Right lobe of liver (tissue), 6 donors: ENCODE measurements at regions not wholly inside any gene's neighbourhood (a gene's known extent, or its start where the extent isn't known, plus 50 kb on each side); places are given as distances from the start of the nearest gene placed in this dataset.

Experiments used
- ATAC-seq, 4 donors: fragments of 200-7000 bp; cut with Tn5 transposase; one replicate each; pipeline ENCODE4 v1.9.1; 2020; ENCODE audit warnings: mild to moderate bottlenecking in 4 of 4, moderate library complexity in 4 of 4
- DNase-seq, 3 donors: peaks; one replicate each; pipeline ENCODE4 v3.0.0-alpha.2; 2020
- H3K27ac ChIP-seq, 3 donors: fragments of 200-600 bp; one replicate each; pipeline ENCODE4 v1.8.0; 2022
- H3K27me3 ChIP-seq, 2 donors: fragments of 200-600 bp; one replicate each; pipeline ENCODE4 v1.8.0; 2022
- H3K36me3 ChIP-seq, 4 donors: fragments of 200-600 bp; sonication (generic) in 1 of 4; one replicate each; pipeline versions ENCODE4 v1.5.1 to v1.8.0; 2017 to 2022; ENCODE audit warnings: control low read depth in 1 of 4
- H3K4me1 ChIP-seq, 4 donors: fragments of 200-600 bp; sonication (generic) in 1 of 4; one replicate each; pipeline versions ENCODE4 v1.5.1 to v1.8.0; 2017 to 2022; ENCODE audit warnings: control low read depth in 1 of 4
- H3K4me3 ChIP-seq, 3 donors: fragments of 200-600 bp; one replicate each; pipeline ENCODE4 v1.8.0; 2022
- H3K9me3 ChIP-seq, 4 donors: fragments of 200-600 bp; sonication (generic) in 1 of 4; one replicate each; pipeline versions ENCODE4 v1.5.1 to v1.8.0; 2017 to 2022; ENCODE audit warnings: control low read depth in 1 of 4
- POLR2A ChIP-seq: fragments of 450-650 bp; IDR thresholded peaks from one replicate; pipeline ENCODE4 v1.6.1; 2017; ENCODE audit warnings: antibody characterized with exemption, mild to moderate bottlenecking
- WGBS: methylation state at CpG from one replicate; pipeline ENCODE4 v1.1.6; 2018; ENCODE audit warnings: low coverage, low lambda C conversion rate; ENCODE audit not compliant: insufficient coverage; ENCODE audit errors: missing lambda C conversion rate; 5-methylcytosine and 5-hydroxymethylcytosine counted together
- intact Hi-C, 2 donors: fragments of 100-400 bp; cut with DNase I; formaldehyde crosslinking; loops; one replicate each; pipeline versions ENCODE4 v1.11.2 to v1.14.1; 2022
- TF ChIP-seq, protein P1 (sequence below), 4 donors: fragments of 200-600 bp in 3 of 4; fragments of 450-650 bp in 1 of 4; IDR thresholded peaks; one replicate each; pipeline versions ENCODE4 v1.5.1 to v1.8.0; 2016 to 2022; ENCODE audit warnings: antibody characterized with exemption in 4 of 4, mild to moderate bottlenecking in 2 of 4
- donor health status: DM: no; HTN: yes; CAD: no.
- donor health status: DM: no; HTN: no; CAD: no.
- donor health status: DM: no; HTN: no; CAD: no.
- donor health status: DM: no; HTN: yes; CAD: no.
- donor health status: DM: no; HTN: yes; CAD: no.

DNA sequence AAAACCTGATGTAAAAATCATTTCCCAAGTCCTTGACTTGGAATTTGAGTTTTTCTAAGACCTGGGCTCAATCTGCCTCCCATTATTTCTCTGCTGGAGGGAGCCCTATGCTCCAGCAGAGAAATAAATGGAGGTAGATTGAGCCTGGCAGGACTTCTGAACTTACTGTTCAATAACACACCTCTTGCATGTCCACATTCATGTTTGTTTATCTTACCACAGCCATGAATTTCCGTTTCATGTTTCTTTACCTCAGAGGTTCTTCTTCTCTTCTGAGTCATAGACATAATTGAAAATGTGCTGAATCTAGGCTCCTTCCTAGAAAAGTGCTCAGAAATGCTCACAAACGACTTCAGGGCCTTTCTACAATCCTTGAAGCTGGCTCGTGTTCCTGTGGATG is 170.8 kb downstream of the PMAIP1 start:
- Histone ChIP-seq H3K27me3 (no peaks in the 10 kb centered on the region), H3K27ac (no peak overlapping the region), H3K9me3 (no peaks in the 10 kb centered on the region), H3K4me1 (no peaks in the 10 kb centered on the region), H3K4me3 (no peak overlapping the region), H3K36me3 (no peaks in the 10 kb centered on the region)
- no peak for TF ChIP-seq POLR2A
- TF ChIP-seq, protein P1, sequence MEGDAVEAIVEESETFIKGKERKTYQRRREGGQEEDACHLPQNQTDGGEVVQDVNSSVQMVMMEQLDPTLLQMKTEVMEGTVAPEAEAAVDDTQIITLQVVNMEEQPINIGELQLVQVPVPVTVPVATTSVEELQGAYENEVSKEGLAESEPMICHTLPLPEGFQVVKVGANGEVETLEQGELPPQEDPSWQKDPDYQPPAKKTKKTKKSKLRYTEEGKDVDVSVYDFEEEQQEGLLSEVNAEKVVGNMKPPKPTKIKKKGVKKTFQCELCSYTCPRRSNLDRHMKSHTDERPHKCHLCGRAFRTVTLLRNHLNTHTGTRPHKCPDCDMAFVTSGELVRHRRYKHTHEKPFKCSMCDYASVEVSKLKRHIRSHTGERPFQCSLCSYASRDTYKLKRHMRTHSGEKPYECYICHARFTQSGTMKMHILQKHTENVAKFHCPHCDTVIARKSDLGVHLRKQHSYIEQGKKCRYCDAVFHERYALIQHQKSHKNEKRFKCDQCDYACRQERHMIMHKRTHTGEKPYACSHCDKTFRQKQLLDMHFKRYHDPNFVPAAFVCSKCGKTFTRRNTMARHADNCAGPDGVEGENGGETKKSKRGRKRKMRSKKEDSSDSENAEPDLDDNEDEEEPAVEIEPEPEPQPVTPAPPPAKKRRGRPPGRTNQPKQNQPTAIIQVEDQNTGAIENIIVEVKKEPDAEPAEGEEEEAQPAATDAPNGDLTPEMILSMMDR (IDR thresholded peaks at IDR 0.05): no peak
- DNase-seq (no peak), ATAC-seq (no peak)
- intact Hi-C loops: no loop called here
- WGBS: 40% methylated on average over 3 of the region's 3 CpGs

DNA sequence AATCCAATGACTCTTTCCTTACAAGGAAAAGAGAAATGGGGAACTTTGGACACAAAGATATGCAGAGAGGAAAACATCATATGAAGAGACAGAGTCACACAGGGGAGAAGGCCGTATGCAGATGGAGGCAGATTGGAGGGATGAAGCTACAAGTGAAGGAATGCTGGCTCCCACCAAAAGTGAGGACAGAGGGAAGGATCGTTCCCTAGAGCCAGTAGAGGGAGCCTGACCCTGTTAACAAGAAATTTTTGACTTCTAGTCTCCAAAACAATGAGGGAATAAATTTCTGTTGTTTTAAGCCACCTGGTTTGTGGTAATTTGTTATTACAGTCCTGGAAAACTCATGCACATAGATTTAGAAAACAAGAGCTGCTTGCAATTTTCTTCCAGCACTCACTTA is 169.3 kb downstream of the PMAIP1 start:
- no peak for ATAC-seq
- DNase-seq: no peak
- Histone ChIP-seq H3K27ac (no peak overlapping the region), H3K4me3 (no peak overlapping the region), H3K27me3 (no peaks in the 10 kb centered on the region), H3K36me3 (no peaks in the 10 kb centered on the region), H3K4me1 (no peaks in the 10 kb centered on the region), H3K9me3 (no peaks in the 10 kb centered on the region)
- WGBS: 29% methylated on average over 2 of the region's 2 CpGs
- TF ChIP-seq POLR2A: no peak
- TF ChIP-seq, protein P1 (IDR thresholded peaks at IDR 0.05): no peak
- intact Hi-C loops: no loop called here

DNA sequence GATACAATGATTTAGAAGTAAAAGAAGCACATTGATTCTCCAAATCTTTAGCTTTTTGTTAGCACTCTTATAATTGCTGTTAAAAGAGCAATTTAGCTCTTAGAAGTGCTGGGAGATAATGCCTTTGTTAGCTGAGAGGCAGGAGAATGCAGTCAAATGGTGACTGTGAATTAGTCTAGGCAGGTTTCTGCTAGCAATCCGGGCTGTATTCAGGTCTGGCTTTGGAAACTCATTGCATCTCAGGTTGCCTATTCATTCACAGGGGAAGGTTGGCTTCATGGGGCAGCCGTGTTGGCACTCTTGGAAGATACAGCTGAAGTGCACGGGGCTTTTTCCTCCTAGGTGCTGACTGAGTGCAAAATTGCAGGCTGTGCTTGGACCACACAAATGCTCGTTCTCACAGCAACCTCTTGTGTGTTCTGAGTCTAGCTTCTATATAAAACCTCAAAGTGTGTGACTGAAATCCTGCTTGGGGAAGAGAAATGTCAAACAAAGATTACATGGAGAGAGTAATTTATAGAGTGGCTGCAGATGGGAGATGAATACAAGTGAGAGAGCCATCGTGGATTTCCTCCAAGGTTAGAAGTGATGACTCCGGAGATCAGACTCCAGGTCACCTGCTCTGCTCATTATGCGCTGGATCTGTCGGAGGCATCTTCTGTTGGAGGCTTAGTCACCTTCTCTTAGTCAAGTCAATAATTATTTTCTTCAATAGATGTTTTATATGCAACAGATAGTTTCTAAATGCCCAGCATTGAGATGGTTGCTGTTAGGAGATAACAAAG is 167.8 kb downstream of the PMAIP1 start:
- 48% methylated on average over 8 of the region's 8 CpGs for WGBS
- ATAC-seq (no peak), DNase-seq (no peak)
- intact Hi-C loops: no loop called here
- Histone ChIP-seq H3K9me3 (no peaks in the 10 kb centered on the region), H3K4me3 (no peak overlapping the region), H3K36me3 (no peaks in the 10 kb centered on the region), H3K4me1 (no peaks in the 10 kb centered on the region), H3K27ac (no peak overlapping the region), H3K27me3 (no peaks in the 10 kb centered on the region)
- TF ChIP-seq, protein P1 (IDR thresholded peaks at IDR 0.05): no peak
- TF ChIP-seq POLR2A: no peak

DNA sequence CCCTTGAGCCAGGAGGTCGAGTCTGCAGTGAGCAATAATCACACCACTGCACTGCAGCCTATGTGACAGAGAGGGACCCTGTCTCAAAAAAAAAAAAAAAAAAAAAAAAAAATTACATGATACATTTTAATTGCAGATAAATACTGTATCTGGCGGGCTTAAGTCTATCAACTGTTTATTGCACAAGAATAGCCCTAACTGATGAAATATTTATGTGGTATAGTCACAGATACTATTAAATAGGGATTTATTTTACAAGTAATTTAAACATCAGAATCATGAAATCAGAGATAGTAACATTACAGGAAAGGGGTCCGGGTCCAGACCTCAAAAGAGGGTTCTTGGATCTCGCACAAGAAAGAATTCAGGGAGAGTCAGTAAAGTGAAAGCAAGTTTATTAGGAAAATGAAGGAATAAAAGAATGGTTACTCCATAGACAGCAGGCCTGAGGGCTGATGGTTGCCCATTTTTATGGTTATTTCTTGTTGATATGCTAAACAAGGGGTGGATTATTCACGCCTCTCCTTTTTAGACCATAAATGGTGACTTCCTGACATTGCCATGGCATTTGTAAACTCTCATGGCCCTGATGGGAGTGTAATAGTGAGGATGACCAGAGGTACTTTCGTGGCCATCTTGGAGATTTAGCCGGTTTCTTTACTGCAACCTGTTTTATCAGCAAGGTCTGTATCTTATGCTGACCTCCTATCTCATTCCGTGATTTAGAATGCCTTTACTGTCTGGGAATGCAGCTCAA is 166.6 kb downstream of the PMAIP1 start:
- H3K36me3 ChIP-seq: no peaks in the 10 kb centered on the region
- H3K27me3 ChIP-seq: no peaks in the 10 kb centered on the region
- no peak overlapping the region for H3K27ac ChIP-seq
- no peaks in the 10 kb centered on the region for H3K9me3 ChIP-seq
- DNase-seq: no peak
- no peak overlapping the region for H3K4me3 ChIP-seq
- no peaks in the 10 kb centered on the region for H3K4me1 ChIP-seq
- intact Hi-C loops: no loop called here
- TF ChIP-seq POLR2A: no peak
- TF ChIP-seq, protein P1 (IDR thresholded peaks at IDR 0.05): no peak
- ATAC-seq: no peak
- WGBS: 33% methylated on average over 8 of the region's 8 CpGs
